HepG2 (cell line): ENCODE measurements at regions not wholly inside any gene's neighbourhood (a gene's known extent, or its start where the extent isn't known, plus 50 kb on each side); places are given as distances from the start of the nearest gene placed in this dataset.

ENCODE experiments used
- ATAC-seq: fragments of 200-7000 bp; cut with Tn5 transposase; 3 replicates; pipeline ENCODE4 v1.9.1; 2020; ENCODE audit warnings: mild to moderate bottlenecking, moderate library complexity
- BruUV-seq: library from RNA; stranded (reverse); fragments of 400-500 nt; replicated peaks from 2 replicates; lab custom pipeline; 2021; lab: Mats Ljungman, UMichigan
- CTCF ChIA-PET: fragments of 300-600 bp; formaldehyde crosslinking; extraction: SDS; loops from one replicate; lab custom pipeline; 2021; ENCODE audit warnings: low total read pairs, inconsistent platforms, low intra/inter-chr PET ratio; lab: Yijun Ruan, JAX
- POLR2A ChIA-PET: fragments of 350-600 bp; sonication (Branson Sonifier 250); formaldehyde crosslinking; loops from one replicate; lab custom pipeline; 2020; ENCODE audit warnings: antibody characterized with exemption, inconsistent platforms; lab: Yijun Ruan, JAX
- DNase-seq: peaks from one replicate; pipeline ENCODE4 v3.0.0-alpha.2; 2015; ENCODE audit warnings: low spot score
- FAIRE-seq: peaks from 3 replicates; lab custom pipeline; 2011; peaks lifted over from hg19 to GRCh38; lab: Jason Lieb, UNC
- H2AFZ ChIP-seq: one replicate; pipeline ENCODE4 v1.6.1; 2011; ENCODE audit warnings: low read length, inconsistent platforms
- H3K27ac ChIP-seq: fragments of 300-600 bp; 3 replicates; pipeline ENCODE4 v1.8.0; 2011; ENCODE audit warnings: mixed run types, mild to moderate bottlenecking, mixed read lengths, low read length, inconsistent platforms; ENCODE audit not compliant: insufficient read depth; ENCODE audit errors: extremely low read length
- H3K27me3 ChIP-seq, 2 experiments: fragments of 200-600 bp in 1 of 2; 2 replicates in 1 of 2; 3 replicates in 1 of 2; pipeline versions ENCODE4 v1.6.0 to v1.8.0; 2011; ENCODE audit warnings: low read length in 2 of 2, mild to moderate bottlenecking in 2 of 2, moderate library complexity in 2 of 2, inconsistent platforms in 1 of 2; ENCODE audit not compliant: insufficient read depth in 2 of 2, control insufficient read depth in 1 of 2
- H3K36me3 ChIP-seq, 2 experiments: fragments of 200-600 bp in 1 of 2; replicated peaks in 1 of 2; 2 replicates in 1 of 2; 3 replicates in 1 of 2; pipeline versions ENCODE4 v1.5.1 to v1.8.0; 2011; ENCODE audit warnings: low read length in 2 of 2, inconsistent platforms in 1 of 2; ENCODE audit not compliant: insufficient read depth in 2 of 2, control insufficient read depth in 1 of 2
- H3K4me1 ChIP-seq: 2 replicates; pipeline ENCODE4 v1.5.1; 2012; ENCODE audit warnings: low read length, inconsistent platforms; ENCODE audit not compliant: insufficient read depth
- H3K4me2 ChIP-seq: 2 replicates; pipeline ENCODE4 v1.6.0; 2011; ENCODE audit warnings: low read depth, low read length, inconsistent platforms
- H3K4me3 ChIP-seq, 3 experiments: fragments of 200-600 bp in 1 of 3; sonication (generic), shearing (Covaris generic) in 1 of 3; replicated peaks in 1 of 3; 2 replicates each; pipeline ENCODE4 v1.5.1; 2011 to 2016; ENCODE audit warnings: low read length in 3 of 3, inconsistent platforms in 2 of 3, low read depth in 2 of 3, mild to moderate bottlenecking in 2 of 3, control low read depth in 1 of 3, mixed read lengths in 1 of 3; ENCODE audit not compliant: insufficient read depth in 1 of 3
- H3K79me2 ChIP-seq: one replicate; pipeline ENCODE4 v1.6.1; 2011; ENCODE audit warnings: low read length, inconsistent platforms; ENCODE audit not compliant: insufficient read depth
- H3K9ac ChIP-seq: 2 replicates; pipeline ENCODE4 v1.6.0; 2011; ENCODE audit warnings: mild to moderate bottlenecking, low read depth, low read length, inconsistent platforms; ENCODE audit not compliant: insufficient read depth
- H3K9me3 ChIP-seq: 2 replicates; pipeline ENCODE4 v1.5.1; 2012; ENCODE audit warnings: mild to moderate bottlenecking, low read length
- H4K20me1 ChIP-seq: 2 replicates; pipeline ENCODE4 v1.6.0; 2011; ENCODE audit warnings: inconsistent platforms, mild to moderate bottlenecking, low read length, moderate library complexity; ENCODE audit not compliant: insufficient read depth
- BORCS8-MEF2B ChIP-seq: sonication (generic); formaldehyde crosslinking; IDR thresholded peaks from 2 replicates; pipeline ENCODE4 v1.8.0; 2022; ENCODE audit warnings: mild to moderate bottlenecking, missing genetic modification reagents
- EZH2 ChIP-seq: conservative IDR thresholded peaks from 2 replicates; pipeline ENCODE4 v1.6.1; 2012; ENCODE audit warnings: mild to moderate bottlenecking, low read depth, low read length, moderate library complexity
- GPN1 ChIP-seq: sonication (generic); formaldehyde crosslinking; IDR thresholded peaks from 2 replicates; pipeline ENCODE4 v1.5.1; 2020; ENCODE audit warnings: missing genetic modification reagents, borderline replicate concordance
- IRX3 ChIP-seq: sonication (generic); formaldehyde crosslinking; IDR thresholded peaks from 2 replicates; pipeline ENCODE4 v1.8.1; 2023; ENCODE audit warnings: mild to moderate bottlenecking, low read depth, missing genetic modification reagents, borderline replicate concordance
- KDM6A ChIP-seq: IDR thresholded peaks from 2 replicates; pipeline ENCODE4 v1.6.1; 2016; ENCODE audit warnings: low read depth
- MBD4 ChIP-seq: IDR thresholded peaks from 2 replicates; pipeline ENCODE4 v1.6.1; 2012; ENCODE audit warnings: low read length, inconsistent platforms, borderline replicate concordance
- MXD4 ChIP-seq: IDR thresholded peaks from 2 replicates; pipeline ENCODE4 v1.6.1; 2016; ENCODE audit warnings: mild to moderate bottlenecking, missing biosample characterization, missing genetic modification reagents
- NFKBIZ ChIP-seq: IDR thresholded peaks from 2 replicates; pipeline ENCODE4 v1.6.1; 2018; ENCODE audit warnings: missing genetic modification reagents, missing compliant biosample characterization
- ZC3H4 ChIP-seq: sonication (generic); formaldehyde crosslinking; IDR thresholded peaks from 2 replicates; pipeline ENCODE4 v1.4.0; 2020; ENCODE audit warnings: missing genetic modification reagents, borderline replicate concordance
- ZNF12 ChIP-seq: sonication (generic); formaldehyde crosslinking; IDR thresholded peaks from 2 replicates; pipeline ENCODE4 v1.5.0; 2020; ENCODE audit warnings: missing genetic modification reagents
- ZNF124 ChIP-seq: sonication (generic); formaldehyde crosslinking; IDR thresholded peaks from 2 replicates; pipeline ENCODE4 v1.4.0; 2020; ENCODE audit warnings: missing genetic modification reagents
- ZNF619 ChIP-seq: sonication (generic); formaldehyde crosslinking; IDR thresholded peaks from 2 replicates; pipeline ENCODE4 v1.4.0; 2020; ENCODE audit warnings: mild to moderate bottlenecking, missing genetic modification reagents
- WGBS: methylation state at CpG from one replicate; pipeline ENCODE4 v1.1.6; 2017; ENCODE audit warnings: low lambda C conversion rate; 5-methylcytosine and 5-hydroxymethylcytosine counted together
- in situ Hi-C: cut with HindIII; loops from 2 replicates; pipeline ENCODE4 v1.10.0; 2017; ENCODE audit warnings: low pct_unique_long_range_greater_than_20kb; ENCODE audit not compliant: extremely low pct_ligation_motif_present
- intact Hi-C: fragments of 100-400 bp; cut with micrococcal nuclease; formaldehyde crosslinking; loops from one replicate; pipeline ENCODE4 v1.10.0; 2022; ENCODE audit not compliant: unreplicated experiment

- H3K79me2 ChIP-seq = no peaks in the 10 kb centered on the region
- POLR2A ChIA-PET = no interaction called here
- no peak overlapping the region for H3K9ac ChIP-seq
- DNase-seq (no peak), FAIRE-seq (no peak), ATAC-seq (no peak)
- no peak overlapping the region for H3K4me2 ChIP-seq
- no peak overlapping the region for H3K27ac ChIP-seq
- TF ChIP-seq EZH2 = 0 out of 2 replicates have a peak, but pooled peaks have one; percentile 59
- TF ChIP-seq MXD4 (CRISPR knock-in tag) = no peak
- BruUV-seq = no TSS peak
- no peaks in the 10 kb centered on the region for H4K20me1 ChIP-seq
- intact Hi-C loops = no loop called here
- in situ Hi-C loops = no loop called here
- CTCF ChIA-PET = no interaction called here
- no peaks in the 10 kb centered on the region for H3K9me3 ChIP-seq
- no peak overlapping the region for H3K4me3 ChIP-seq
- peaks cover 5 to 38% of the 10 kb centered on the region in 2 experiments; a peak in 4 of 5 replicates for H3K27me3 ChIP-seq
- no peak overlapping the region for H2AFZ ChIP-seq
- H3K4me1 ChIP-seq = no peaks in the 10 kb centered on the region
- WGBS = 27% methylated on average over 8 of the region's 8 CpGs
- no peaks in the 10 kb centered on the region for H3K36me3 ChIP-seq
Observed at GRCh38 chr9:109641372-109641659, 138.7 kb upstream of the PALM2AKAP2 start.

GRCh38 chr9:109652112-109652511 lies 127.9 kb upstream of the PALM2AKAP2 start:
- Histone ChIP-seq H3K4me3 (no peak overlapping the region), H3K4me2 (no peak overlapping the region), H4K20me1 (no peaks in the 10 kb centered on the region), H3K79me2 (no peaks in the 10 kb centered on the region), H3K36me3 (no peaks in the 10 kb centered on the region), H3K4me1 (no peaks in the 10 kb centered on the region), H3K27ac (no peak overlapping the region), H3K9ac (no peak overlapping the region), H3K9me3 (no peaks in the 10 kb centered on the region), H2AFZ (no peak overlapping the region), H3K27me3 (no peaks in the 10 kb centered on the region)
- no peak for TF ChIP-seq MBD4
- TF ChIP-seq IRX3 (CRISPR knock-in tag) = no peak
- TF ChIP-seq KDM6A (CRISPR knock-in tag) = no peak
- no peak for TF ChIP-seq ZNF12 (CRISPR knock-in tag)
- no peak for TF ChIP-seq BORCS8-MEF2B (CRISPR knock-in tag)
- no peak for TF ChIP-seq ZC3H4
- no peak for TF ChIP-seq GPN1 (CRISPR knock-in tag)
- no peak for TF ChIP-seq ZNF124 (CRISPR knock-in tag)
- no peak for TF ChIP-seq NFKBIZ (CRISPR knock-in tag)
- TF ChIP-seq ZNF619 = no peak
- intact Hi-C loops = no loop called here
- ChIA-PET POLR2A (no interaction called here), CTCF (no interaction called here)
- 0% methylated on average over 1 of the region's 1 CpG for WGBS
- no TSS peak for BruUV-seq
- ATAC-seq = no peak
- DNase-seq = no peak
- in situ Hi-C loops = no loop called here
- no peak for FAIRE-seq
